ENCODE measurements at regions not wholly inside any gene's neighbourhood (a gene's known extent, or its start where the extent isn't known, plus 50 kb on each side); places are given as distances from the start of the nearest gene placed in this dataset.
"Not testable (repeated sequence)": the region's sequence is repeated elsewhere in the genome, so short reads cannot be mapped to it uniquely, and the experiment has no call there.

GRCh38 chr7:106447318-106447847 lies 162.6 kb upstream of the NAMPT start:
- DNase-seq = no peak

- not testable (repeated sequence) for DNase-seq
Observed at GRCh38 chr7:106445366-106445765, 160.6 kb upstream of the NAMPT start.

GRCh38 chr7:106444068-106444655 lies 159.4 kb upstream of the NAMPT start:
- DNase-seq = no peak

GRCh38 chr7:106443156-106443555 lies 158.4 kb upstream of the NAMPT start:
- no peak for DNase-seq

- DNase-seq = no peak
Observed at GRCh38 chr7:106442476-106442875, 157.7 kb upstream of the NAMPT start.

GRCh38 chr7:106441343-106441742 lies 156.6 kb upstream of the NAMPT start:
- DNase-seq = not testable (repeated sequence)

GRCh38 chr7:106436933-106437332 lies 152.2 kb upstream of the NAMPT start:
- DNase-seq = not testable (repeated sequence)

GRCh38 chr7:106433377-106433776 lies 148.6 kb upstream of the NAMPT start:
- no peak for DNase-seq

- DNase-seq = no peak
Observed at GRCh38 chr7:106430535-106431455, 146.0 kb upstream of the NAMPT start.

- no peak for DNase-seq
Observed at GRCh38 chr7:106430103-106430502, 145.3 kb upstream of the NAMPT start.

GRCh38 chr7:106426803-106427202 lies 142.0 kb upstream of the NAMPT start:
- no peak for DNase-seq

- peak; percentile 87 for DNase-seq
Observed at GRCh38 chr7:106425017-106425719, 140.4 kb upstream of the NAMPT start.

GRCh38 chr7:106424476-106425016 lies 139.8 kb upstream of the NAMPT start:
- DNase-seq = no peak

- no peak for DNase-seq
Observed at GRCh38 chr7:106423821-106424475, 139.2 kb upstream of the NAMPT start.

- no peak for DNase-seq
Observed at GRCh38 chr7:106423111-106423510, 138.3 kb upstream of the NAMPT start.

- peak; percentile 40 for DNase-seq
Observed at GRCh38 chr7:106421181-106421762, 136.5 kb upstream of the NAMPT start.

- DNase-seq = no peak
Observed at GRCh38 chr7:106420736-106421135, 136.0 kb upstream of the NAMPT start.

GRCh38 chr7:106420210-106420609 lies 135.4 kb upstream of the NAMPT start:
- no peak for DNase-seq

GRCh38 chr7:106419455-106420182 lies 134.8 kb upstream of the NAMPT start:
- DNase-seq = peak; percentile 52

- no peak for DNase-seq
Observed at GRCh38 chr7:106418526-106418925, 133.7 kb upstream of the NAMPT start.

GRCh38 chr7:106418094-106418493 lies 133.3 kb upstream of the NAMPT start:
- no peak for DNase-seq

Measured in stimulated activated CD4-positive, alpha-beta T cell treated with anti-CD3 and anti-CD28 coated beads, Interleukin-15, amount 100 ng/mL, for 24 hours (primary cell).